SK-MEL-5 (cell line): ENCODE measurements at regions not wholly inside any gene's neighbourhood (a gene's known extent, or its start where the extent isn't known, plus 50 kb on each side); places are given as distances from the start of the nearest gene placed in this dataset.
"Not testable (repeated sequence)": the region's sequence is repeated elsewhere in the genome, so short reads cannot be mapped to it uniquely, and the experiment has no call there.

Source experiments
- DNase-seq: peaks from one replicate; pipeline ENCODE4 v3.0.0-alpha.2; 2016; ENCODE audit warnings: low read depth, low spot score
- in situ Hi-C: cut with HindIII; loops from 2 replicates; pipeline ENCODE4 v1.10.0; 2016; ENCODE audit warnings: low sequenced_read_pairs, high pct_unique_total_duplicates, low pct_unique_long_range_greater_than_20kb

DNA sequence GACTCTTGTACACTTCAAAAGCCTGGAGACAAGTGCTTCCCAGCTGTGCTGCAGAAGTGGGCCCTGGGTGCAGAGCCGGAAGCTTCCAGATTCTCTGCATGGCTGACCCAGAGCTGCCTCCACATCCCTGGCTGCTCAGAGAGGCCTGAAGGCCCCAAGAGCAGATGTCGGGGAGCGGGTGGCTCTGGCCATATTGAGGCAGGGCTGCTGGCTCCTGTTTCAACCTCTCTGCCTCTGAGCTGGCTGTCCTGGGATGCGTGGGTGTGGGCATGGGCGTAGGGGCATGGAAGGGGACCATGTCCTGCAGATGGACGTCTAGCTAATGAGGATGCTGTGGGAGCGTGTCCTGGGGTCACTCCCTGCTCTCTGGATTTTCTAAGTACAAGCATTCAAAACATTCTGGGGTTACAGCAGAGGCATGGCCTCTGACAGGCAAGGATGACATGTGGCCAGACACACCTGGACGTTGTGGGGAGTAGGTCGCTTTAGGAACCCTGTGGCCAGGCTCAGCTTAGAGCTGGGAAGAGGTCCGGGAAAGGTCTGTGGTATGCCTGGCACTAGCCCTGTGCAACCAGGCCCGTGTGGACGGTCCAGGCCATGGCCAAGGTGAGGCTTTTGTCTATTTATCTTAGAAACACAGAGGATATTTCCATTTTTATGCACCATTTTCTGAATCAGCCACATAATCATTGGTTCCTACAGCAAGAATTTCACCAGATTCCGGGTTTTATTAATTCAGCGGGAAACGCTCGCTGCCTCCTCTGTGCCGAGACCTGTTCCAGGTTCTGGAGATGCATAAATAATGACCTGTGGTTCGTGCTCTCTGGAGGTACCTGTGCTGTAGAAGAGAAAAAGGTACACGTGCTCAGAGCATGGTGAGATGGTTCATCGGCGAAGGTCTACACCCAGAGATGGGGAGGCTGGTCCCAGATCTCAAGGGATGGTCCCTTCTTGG is 361.1 kb downstream of the GLRX3 start:
- in situ Hi-C loops: no loop called here
- DNase-seq: no peak

DNA sequence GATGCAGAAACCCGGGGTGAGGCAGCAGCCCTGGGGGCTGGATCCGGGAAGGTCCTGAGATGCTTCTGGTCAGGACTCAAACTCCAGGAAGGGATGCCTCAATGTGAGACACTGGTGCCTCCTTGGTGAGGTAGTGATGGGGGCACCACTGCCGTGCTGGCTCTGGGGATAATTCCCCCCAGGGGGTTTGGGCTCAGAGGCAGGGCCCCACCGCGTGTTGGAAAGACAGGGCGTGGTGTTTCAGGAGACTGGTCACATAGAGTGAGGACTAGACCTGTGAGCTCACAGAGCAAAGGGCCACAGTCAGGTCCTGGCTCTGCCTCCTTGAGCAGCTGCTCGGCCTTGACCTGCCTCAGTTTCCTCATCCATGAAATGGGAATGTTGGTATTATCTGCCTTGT is 361.9 kb downstream of the GLRX3 start:
- no peak for DNase-seq
- in situ Hi-C loops: no loop called here

DNA sequence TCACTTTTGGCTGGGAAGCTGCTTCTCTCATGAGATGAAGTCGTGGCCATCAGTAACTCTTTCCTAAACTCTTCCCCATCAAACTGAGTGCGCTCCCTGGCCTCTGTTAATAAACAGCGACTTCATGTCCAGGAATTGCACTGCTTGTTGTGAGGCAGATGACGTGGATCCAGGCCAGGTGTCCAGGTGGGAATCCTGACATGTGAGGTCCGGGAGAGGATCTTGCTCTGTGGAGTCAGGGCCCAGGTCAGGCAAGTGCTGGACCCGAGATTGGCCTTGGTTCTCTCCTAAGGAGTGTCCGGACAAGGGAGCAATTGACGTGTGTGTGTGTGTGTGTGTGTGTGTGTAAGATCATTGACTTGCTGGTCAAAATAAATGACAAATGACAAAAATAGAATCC is 362.7 kb downstream of the GLRX3 start:
- in situ Hi-C loops: no loop called here
- DNase-seq: no peak

DNA sequence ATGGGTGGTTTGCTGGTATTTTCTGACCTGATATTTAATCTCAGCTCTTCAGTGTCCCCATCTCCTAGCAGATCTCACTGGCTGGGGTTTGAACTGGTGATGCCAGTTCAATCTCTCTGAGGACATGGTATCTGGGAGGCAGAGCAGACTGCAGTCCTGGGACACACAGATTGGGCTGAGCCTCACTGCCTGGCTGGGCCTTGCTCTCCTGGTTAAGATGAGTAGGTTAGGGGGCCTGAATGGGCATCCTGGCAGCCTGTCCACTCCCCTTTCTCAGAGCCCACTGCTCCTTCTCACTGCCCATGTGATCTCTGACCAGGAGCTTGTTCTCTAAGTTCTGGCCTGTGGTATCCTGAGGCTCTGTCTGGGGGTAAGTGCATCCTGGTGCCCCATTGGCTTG is 363.4 kb downstream of the GLRX3 start:
- in situ Hi-C loops: no loop called here
- DNase-seq: no peak

DNA sequence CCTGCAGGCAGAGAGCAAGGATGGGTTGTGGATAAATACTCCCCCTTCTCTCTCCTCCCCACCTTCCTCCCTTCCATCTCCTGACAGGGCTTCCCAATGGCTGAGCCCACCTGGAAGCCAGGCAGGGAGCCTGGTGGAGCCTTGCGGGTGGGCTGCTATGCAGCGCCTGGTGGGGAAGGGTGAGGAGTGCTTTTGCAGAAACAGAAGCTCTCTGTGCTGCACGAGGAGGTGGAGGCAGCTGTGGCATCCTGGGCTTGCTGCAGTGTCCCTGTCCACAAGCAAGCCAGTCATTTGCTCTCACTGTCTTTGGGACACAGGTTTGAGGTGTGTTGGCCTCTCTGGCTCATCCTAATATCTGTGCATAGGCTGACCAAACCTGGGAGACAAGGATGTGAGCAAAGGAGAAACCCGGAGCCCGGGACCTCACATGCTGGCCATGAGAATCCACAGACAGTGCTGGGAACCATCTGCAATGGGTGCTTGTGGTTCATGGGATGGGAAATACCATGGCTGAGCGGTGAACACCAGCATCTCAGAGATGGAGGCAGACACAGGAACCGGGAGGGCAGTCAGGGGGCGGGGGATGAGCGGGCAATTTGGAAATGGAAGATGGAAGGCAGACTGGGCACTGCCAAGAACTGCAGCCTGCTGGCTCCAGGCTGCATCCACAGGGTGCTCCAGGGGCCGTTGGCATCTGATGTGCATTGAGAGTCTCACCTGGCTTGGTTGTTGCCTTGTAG is 364.2 kb downstream of the GLRX3 start:
- in situ Hi-C loops: no loop called here
- no peak for DNase-seq

DNA sequence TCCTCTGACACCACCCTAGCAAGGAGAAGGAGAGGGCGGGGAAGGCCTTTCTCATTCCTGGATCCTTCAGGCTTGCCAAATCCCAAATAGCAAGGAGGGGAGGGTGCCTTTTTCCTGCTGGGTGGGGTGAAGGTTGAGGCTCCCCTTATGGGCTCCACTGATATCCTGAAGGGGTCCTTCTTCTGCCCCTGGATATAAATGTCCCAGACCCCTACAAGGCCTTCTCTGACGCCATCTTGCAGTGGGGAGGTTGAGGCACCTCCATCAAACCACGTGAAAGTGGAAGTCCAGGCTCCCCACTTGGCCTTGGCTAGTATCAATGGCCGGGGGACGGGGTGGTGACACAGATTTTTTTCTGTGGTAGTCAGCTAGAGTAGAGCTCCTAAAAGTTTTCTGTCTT is 371.3 kb downstream of the GLRX3 start:
- in situ Hi-C loops: no loop called here

DNA sequence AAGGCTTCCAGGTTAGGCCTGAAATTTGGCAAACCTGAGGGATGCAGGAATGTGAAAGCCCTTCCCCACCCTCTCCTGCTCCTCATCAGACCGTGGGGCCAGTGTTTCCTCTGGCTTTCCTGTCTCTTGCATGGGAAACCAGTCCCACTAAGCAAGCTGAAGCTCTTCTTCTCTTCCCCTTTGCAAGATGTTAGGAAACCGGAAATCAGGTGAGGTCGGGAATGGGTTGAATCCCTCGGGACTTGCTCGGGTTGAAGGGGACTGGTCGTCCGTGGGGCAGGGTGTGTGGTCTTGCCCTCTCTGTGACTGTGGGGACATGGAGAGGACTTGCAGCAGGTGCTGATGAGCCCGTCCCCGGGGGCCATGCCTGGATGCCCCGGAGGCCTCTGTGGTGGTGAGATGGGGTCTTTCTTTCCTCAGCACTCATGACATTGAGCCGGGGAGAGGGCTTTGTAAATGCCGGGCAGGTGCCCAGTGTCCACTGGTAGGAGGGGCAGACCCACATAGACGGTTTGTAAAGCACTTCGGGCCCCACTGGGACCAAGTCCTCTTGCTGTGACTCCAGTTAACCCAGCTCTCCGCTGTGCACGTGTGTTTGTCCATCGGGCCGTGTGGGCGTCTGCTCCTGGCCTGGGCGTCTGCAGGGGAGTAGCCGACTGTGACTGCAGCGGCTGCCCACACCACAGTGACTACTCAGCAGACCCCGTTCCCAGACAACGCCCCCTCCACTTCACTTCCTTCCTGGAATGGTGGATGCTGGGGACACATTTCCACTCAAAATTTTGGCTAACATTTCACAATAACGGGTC is 373.9 kb downstream of the GLRX3 start:
- no peak for DNase-seq
- in situ Hi-C loops: no loop called here

More for the DNA sequence above, 371.3 kb downstream of the GLRX3 start:
- no peak for DNase-seq

DNA sequence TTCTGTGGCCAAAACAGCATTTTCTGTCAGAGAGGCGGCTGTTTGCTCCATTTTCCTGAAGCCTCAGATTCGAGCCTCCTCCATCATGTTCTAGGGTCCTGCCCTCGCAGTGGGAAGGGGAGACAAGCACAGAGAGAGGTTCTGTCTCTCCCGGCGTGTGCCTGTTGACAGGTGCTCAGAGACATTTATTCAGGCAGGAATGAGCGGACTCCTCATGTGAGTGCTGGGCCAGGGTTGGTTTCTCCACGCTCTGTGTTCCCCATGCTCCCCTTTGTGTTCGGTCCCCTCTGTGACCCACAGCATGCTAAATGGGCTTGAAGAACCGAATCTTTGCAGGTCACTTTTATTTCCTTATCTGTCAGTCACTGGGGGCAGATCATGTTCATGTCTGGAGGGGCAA is 374.6 kb downstream of the GLRX3 start:
- in situ Hi-C loops: no loop called here
- DNase-seq: no peak

DNA sequence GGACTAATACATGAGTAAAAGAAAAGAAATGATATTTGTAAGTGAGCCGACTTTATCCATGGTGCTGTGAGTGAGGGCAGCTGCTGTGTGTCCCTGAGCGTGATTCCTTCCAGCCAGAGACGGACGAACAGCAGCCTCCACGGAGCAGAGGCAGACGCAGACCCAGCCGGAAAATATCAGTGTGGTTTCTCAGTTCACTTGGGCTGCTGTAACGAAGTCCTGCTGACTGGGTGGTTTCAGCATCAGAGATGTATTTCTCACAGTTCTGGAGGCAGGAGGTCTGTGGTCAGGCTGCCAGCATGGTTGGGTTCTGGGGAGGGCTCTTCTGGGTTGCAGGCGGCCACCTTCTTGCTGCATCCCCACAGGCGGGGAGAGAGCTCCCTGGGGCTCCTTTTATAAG is 375.6 kb downstream of the GLRX3 start:
- in situ Hi-C loops: no loop called here
- no peak for DNase-seq

DNA sequence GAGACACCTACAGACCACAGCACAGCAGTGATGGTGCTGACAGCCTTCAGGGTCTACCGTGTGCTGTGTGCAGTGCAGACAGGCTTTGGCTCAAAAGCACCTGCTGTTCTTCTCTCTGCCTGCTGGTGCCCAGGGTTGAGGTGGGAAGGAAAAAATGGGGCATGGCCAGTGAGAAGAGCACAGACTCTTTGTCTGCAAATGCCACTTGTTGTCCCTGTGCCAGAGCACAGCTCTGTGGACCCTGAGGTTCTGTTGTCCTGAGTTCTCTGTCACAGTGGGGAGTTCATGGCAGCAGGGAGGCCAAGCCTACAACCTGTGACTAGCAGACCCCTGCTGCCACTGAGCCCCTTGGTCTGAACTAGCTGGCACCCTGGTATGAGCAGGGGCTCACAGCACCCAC is 376.7 kb downstream of the GLRX3 start:
- in situ Hi-C loops: no loop called here
- DNase-seq: no peak

DNA sequence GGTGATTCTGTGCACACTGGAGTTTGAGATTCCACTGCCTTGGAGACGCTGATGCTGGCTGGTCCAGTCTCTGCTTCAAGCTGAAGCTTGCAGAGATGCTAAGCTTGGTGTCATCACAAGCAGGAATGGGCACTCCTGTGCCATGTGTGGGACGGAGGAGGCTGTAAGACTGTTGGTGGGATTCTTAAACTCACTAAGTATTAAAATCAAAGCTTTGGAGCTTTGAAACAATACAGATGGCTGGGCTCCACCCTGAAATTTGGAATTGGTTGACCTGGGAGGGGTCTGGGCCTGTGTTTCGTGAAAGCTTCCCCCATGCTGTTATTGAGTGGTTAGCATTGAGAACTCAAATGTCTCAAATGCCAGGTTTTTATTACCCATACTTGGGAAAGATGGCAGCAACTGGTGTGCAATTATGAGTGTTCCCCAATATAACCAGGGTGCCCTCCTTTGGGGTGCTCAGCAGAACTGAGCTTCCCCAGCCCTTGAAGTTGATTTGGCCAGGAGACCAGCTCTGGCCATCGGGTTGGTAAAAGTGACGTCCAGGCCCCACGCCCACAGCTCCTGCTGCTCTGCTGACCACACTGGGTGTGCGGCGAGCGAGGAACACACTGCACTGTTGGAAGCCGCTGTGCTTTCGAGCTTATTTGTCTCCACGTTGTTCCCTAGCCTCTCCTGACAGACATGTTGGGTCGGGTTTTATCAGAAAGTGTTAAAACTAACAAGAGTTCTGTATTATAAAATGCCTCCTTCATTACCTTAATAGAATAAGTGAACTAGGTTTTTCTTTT is 377.7 kb downstream of the GLRX3 start:
- no peak for DNase-seq
- in situ Hi-C loops: no loop called here

DNA sequence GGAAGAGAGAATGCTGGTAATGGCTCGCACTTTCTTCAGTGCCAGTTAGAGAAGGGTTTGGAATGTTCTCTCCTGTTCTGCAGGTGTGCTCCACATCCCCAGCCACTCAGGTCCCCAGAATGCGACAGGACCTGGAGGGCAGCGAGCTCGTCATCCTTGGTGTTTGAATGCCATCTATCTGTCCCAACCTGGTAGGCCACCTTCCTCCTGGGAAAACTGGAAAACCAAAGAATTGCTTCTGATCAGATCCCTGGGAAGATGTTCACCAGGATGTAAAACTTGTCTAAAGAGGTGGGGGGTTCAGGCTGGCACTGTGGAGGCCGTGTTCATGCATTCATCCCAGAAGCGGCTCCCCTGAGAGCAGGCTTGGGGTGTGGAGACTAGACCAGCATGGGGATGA is 379.5 kb downstream of the GLRX3 start:
- in situ Hi-C loops: no loop called here
- DNase-seq: no peak

DNA sequence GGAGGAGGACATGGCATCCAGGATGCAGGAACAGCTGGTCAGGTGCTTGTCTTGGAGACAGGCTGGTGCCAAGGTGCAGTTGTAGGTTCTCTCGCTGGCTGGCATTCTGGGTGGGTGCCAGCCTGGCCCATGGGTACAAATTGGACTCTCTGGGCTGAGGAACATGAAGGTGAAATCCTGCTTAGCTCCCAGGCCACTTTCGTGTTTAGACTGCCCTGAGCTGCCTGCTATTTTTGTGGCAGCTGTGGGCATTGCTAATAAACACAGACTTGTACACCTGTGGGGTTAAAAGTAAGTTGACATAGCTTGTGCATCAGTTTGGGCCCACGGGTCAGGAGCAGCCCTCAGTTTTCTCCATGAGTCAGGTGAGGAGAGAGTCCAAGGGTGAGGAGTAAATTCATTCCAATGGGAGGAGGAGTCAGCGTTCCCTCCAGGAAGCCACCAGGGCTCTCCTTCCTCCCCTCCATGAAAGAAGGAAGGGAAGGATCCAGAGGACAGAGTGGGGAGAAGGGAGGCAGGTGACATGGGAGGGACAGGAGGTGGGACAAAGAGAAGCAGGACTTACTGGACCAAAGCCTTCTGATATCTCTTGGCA is 380.0 kb downstream of the GLRX3 start:
- no peak for DNase-seq
- in situ Hi-C loops: no loop called here

DNA sequence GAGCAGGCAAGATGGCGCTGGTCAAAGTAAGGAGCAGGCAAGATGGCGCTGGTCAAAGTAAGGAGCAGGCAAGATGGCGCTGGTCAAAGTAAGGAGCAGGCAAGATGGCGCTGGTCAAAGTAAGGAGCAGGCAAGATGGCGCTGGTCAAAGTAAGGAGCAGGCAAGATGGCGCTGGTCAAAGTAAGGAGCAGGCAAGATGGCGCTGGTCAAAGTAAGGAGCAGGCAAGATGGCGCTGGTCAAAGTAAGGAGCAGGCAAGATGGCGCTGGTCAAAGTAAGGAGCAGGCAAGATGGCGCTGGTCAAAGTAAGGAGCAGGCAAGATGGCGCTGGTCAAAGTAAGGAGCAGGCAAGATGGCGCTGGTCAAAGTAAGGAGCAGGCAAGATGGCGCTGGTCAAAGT is 382.7 kb downstream of the GLRX3 start:
- in situ Hi-C loops, DNase-seq: not testable (repeated sequence)

DNA sequence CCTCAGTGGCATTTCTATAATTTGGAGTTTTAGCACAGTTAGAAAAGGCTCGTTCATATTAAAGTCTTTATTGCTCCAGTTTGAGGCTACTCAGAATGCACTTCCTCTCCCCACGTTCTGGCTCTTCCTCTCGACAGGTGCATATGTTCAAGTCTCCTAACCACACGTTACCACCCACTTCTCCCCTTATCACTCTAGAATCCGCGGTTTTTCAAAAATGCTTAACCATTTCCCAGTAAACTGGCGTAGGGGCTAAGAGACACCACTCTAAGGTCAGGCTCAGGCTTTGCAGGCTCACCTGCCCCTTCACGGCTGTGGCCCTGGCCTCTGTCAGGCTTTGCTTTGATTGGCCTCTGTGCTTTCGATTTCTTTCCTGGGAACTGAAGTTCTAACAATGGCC is 383.6 kb downstream of the GLRX3 start:
- in situ Hi-C loops: no loop called here
- no peak for DNase-seq

DNA sequence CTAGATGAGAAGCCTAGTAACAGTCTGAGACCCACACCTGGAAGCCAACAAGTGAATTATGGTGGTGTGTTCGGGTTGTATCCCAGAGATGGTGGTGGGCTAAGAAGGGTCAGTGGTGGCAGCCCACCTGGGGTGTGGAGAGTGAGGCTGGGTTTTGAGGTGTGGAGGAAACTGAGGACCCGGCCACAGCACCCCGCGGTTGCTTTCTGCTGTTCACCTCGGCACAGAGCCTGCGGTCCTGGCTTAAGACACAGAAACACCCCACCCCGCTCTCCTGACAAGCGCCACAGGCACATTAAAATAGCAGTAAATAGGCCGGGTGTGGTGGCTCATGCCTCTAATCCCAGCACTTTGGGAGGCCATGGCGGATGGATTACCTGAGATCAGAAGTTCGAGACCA is 395.1 kb downstream of the GLRX3 start:
- in situ Hi-C loops: no loop called here
- DNase-seq: no peak

DNA sequence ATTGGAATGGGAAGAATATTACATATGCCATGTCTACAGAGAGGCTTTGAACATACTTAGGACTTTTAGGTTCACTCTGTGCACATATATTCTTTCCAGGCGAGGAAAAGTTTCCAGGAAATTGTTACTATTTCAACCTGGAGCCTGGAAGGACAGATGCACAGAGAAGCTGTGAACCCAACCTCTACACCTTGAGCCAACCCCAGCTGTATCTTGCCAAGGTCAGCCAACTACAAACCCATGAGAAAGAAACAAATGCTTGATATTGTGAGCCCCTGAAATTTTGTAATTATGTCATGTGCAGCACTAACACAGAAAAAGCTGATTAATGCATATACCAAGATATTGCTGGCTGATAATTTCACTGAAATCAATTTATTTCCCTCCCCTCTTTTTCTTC is 404.9 kb downstream of the GLRX3 start:
- in situ Hi-C loops: no loop called here
- no peak for DNase-seq
